Astrocyte (in vitro differentiated cells and primary cell): ENCODE measurements at regions not wholly inside any gene's neighbourhood (a gene's known extent, or its start where the extent isn't known, plus 50 kb on each side); places are given as distances from the start of the nearest gene placed in this dataset.

Experiments
- DNase-seq: peaks from one replicate; pipeline ENCODE4 v3.0.0-alpha.2; 2010; ENCODE audit warnings: low read depth
- FAIRE-seq: peaks from 2 replicates; lab custom pipeline; 2011; peaks lifted over from hg19 to GRCh38; lab: Jason Lieb, UNC
- H2AFZ ChIP-seq: 2 replicates; pipeline ENCODE4 v1.6.0; 2012; ENCODE audit warnings: low read depth, low read length, inconsistent platforms
- H3K27ac ChIP-seq: 2 replicates; pipeline ENCODE4 v1.5.1; 2011; ENCODE audit warnings: low read depth, low read length, inconsistent platforms
- H3K27me3 ChIP-seq: 2 replicates; pipeline ENCODE4 v1.6.0; 2011; ENCODE audit warnings: low read length, inconsistent platforms; ENCODE audit not compliant: insufficient read depth
- H3K36me3 ChIP-seq: 2 replicates; pipeline ENCODE4 v1.5.1; 2011; ENCODE audit warnings: low read length, inconsistent platforms; ENCODE audit not compliant: insufficient read depth
- H3K4me1 ChIP-seq: 2 replicates; pipeline ENCODE4 v1.5.1; 2011; ENCODE audit warnings: low read length, inconsistent platforms; ENCODE audit not compliant: insufficient read depth
- H3K4me2 ChIP-seq: 2 replicates; pipeline ENCODE4 v1.6.0; 2012; ENCODE audit warnings: low read length, inconsistent platforms
- H3K4me3 ChIP-seq: 2 replicates; pipeline ENCODE4 v1.5.1; 2011; ENCODE audit warnings: low read depth, mild to moderate bottlenecking, low read length, inconsistent platforms; ENCODE audit not compliant: insufficient read depth
- H3K79me2 ChIP-seq: 2 replicates; pipeline ENCODE4 v1.6.0; 2012; ENCODE audit warnings: mild to moderate bottlenecking, low read length, inconsistent platforms; ENCODE audit not compliant: insufficient read depth
- H3K9ac ChIP-seq: 2 replicates; pipeline ENCODE4 v1.6.0; 2012; ENCODE audit warnings: mild to moderate bottlenecking, low read length, inconsistent platforms
- H3K9me3 ChIP-seq: 2 replicates; pipeline ENCODE4 v1.5.1; 2012; ENCODE audit warnings: low read depth, mild to moderate bottlenecking, low read length, inconsistent platforms; ENCODE audit not compliant: insufficient read depth
- H4K20me1 ChIP-seq: 2 replicates; pipeline ENCODE4 v1.6.0; 2012; ENCODE audit warnings: low read length, inconsistent platforms; ENCODE audit not compliant: insufficient read depth
- H3K27ac Mint-ChIP-seq: one replicate; pipeline ENCODE4 v1.8.0; 2021; ENCODE audit warnings: mild to moderate bottlenecking, mixed read lengths; ENCODE audit not compliant: unreplicated experiment
- H3K27me3 Mint-ChIP-seq: one replicate; pipeline ENCODE4 v1.8.0; 2021; ENCODE audit warnings: low read depth, mixed read lengths; ENCODE audit not compliant: unreplicated experiment
- H3K36me3 Mint-ChIP-seq: one replicate; pipeline ENCODE4 v1.8.0; 2021; ENCODE audit warnings: low read depth, mixed read lengths; ENCODE audit not compliant: unreplicated experiment
- H3K4me1 Mint-ChIP-seq: one replicate; pipeline ENCODE4 v1.8.0; 2021; ENCODE audit warnings: low read depth, mixed read lengths; ENCODE audit not compliant: unreplicated experiment
- H3K4me3 Mint-ChIP-seq: one replicate; pipeline ENCODE4 v1.8.0; 2021; ENCODE audit warnings: mild to moderate bottlenecking, moderate library complexity, mixed read lengths; ENCODE audit not compliant: unreplicated experiment
- H3K9me3 Mint-ChIP-seq: one replicate; pipeline ENCODE4 v1.8.0; 2021; ENCODE audit warnings: mild to moderate bottlenecking, mixed read lengths; ENCODE audit not compliant: unreplicated experiment
- CTCF ChIP-seq: IDR thresholded peaks from 2 replicates; pipeline ENCODE4 v1.5.1; 2011; ENCODE audit warnings: low read depth, mild to moderate bottlenecking, inconsistent platforms, low read length, moderate library complexity; ENCODE audit not compliant: insufficient read depth
- EZH2 ChIP-seq: IDR thresholded peaks from 2 replicates; pipeline ENCODE4 v1.6.1; 2012; ENCODE audit warnings: mild to moderate bottlenecking, low read length, inconsistent platforms; ENCODE audit not compliant: insufficient read depth

GRCh38 chr3:15851735-15852134 lies 54.0 kb upstream of the ANKRD28 start:
- H3K9me3 Mint-ChIP-seq = peaks cover 1% of the 10 kb centered on the region
- Histone ChIP-seq H3K4me3 (no peak overlapping the region), H3K9me3 (no peaks in the 10 kb centered on the region), H3K27ac (no peak overlapping the region), H3K9ac (no peak overlapping the region), H3K4me2 (no peak overlapping the region), H3K36me3 (no peaks in the 10 kb centered on the region), H4K20me1 (peaks cover 9% of the 10 kb centered on the region), H2AFZ (no peak overlapping the region), H3K4me1 (no peaks in the 10 kb centered on the region), H3K27me3 (no peaks in the 10 kb centered on the region), H3K79me2 (peaks cover 90% of the 10 kb centered on the region)
- H3K36me3 Mint-ChIP-seq = peaks cover 5% of the 10 kb centered on the region
- DNase-seq = no peak
- no peak overlapping the region for H3K27ac Mint-ChIP-seq
- no peak for FAIRE-seq
- peaks cover 8% of the 10 kb centered on the region for H3K4me1 Mint-ChIP-seq
- no peak overlapping the region for H3K4me3 Mint-ChIP-seq
- no peaks in the 10 kb centered on the region for H3K27me3 Mint-ChIP-seq
- TF ChIP-seq EZH2 = no peak
- no peak for TF ChIP-seq CTCF

GRCh38 chr3:15858547-15859506 lies 61.0 kb upstream of the ANKRD28 start:
- H3K27me3 ChIP-seq = no peaks in the 10 kb centered on the region
- peak overlapping the region; percentile 82 for H3K9ac ChIP-seq
- peaks cover 54% of the 10 kb centered on the region for H3K79me2 ChIP-seq
- Mint-ChIP-seq H3K4me3 (peak overlapping the region; percentile 99), H3K4me1 (peaks cover 14% of the 10 kb centered on the region), H3K9me3 (peaks cover 1% of the 10 kb centered on the region), H3K36me3 (peaks cover 4% of the 10 kb centered on the region), H3K27ac (peak overlapping the region; percentile 74), H3K27me3 (no peaks in the 10 kb centered on the region)
- no peak for DNase-seq
- H3K9me3 ChIP-seq = no peaks in the 10 kb centered on the region
- TF ChIP-seq CTCF (no peak), EZH2 (no peak)
- H3K4me2 ChIP-seq = peak overlapping the region; percentile 97
- H3K36me3 ChIP-seq = no peaks in the 10 kb centered on the region
- H3K27ac ChIP-seq = peak overlapping the region; percentile 23
- H3K4me1 ChIP-seq = peaks cover 14% of the 10 kb centered on the region
- peak overlapping the region; percentile 81 for H3K4me3 ChIP-seq
- H2AFZ ChIP-seq = peak overlapping the region; percentile 75
- H4K20me1 ChIP-seq = peaks cover 9% of the 10 kb centered on the region
- no peak for FAIRE-seq
